Left lung (tissue), 4 donors: ENCODE measurements at regions not wholly inside any gene's neighbourhood (a gene's known extent, or its start where the extent isn't known, plus 50 kb on each side); places are given as distances from the start of the nearest gene placed in this dataset.

Experiments
- ATAC-seq: fragments of 200-7000 bp; cut with Tn5 transposase; one replicate; pipeline ENCODE4 v1.9.1; 2020; ENCODE audit warnings: moderate library complexity
- DNase-seq, 4 donors: peaks; one replicate each; pipeline ENCODE4 v3.0.0-alpha.2; 2013 to 2020
- H3K27ac ChIP-seq, 2 donors: fragments of 200-600 bp; sonication (generic) in 1 of 2; one replicate each; pipeline versions ENCODE4 v1.5.0 to v1.8.0; 2020 to 2021
- H3K27me3 ChIP-seq, 2 donors: fragments of 200-600 bp; sonication (generic) in 1 of 2; one replicate each; pipeline versions ENCODE4 v1.5.0 to v1.8.0; 2020 to 2021
- H3K36me3 ChIP-seq, 2 donors: fragments of 200-600 bp; sonication (generic) in 1 of 2; one replicate each; pipeline versions ENCODE4 v1.5.0 to v1.8.0; 2020 to 2021
- H3K4me1 ChIP-seq, 2 donors: fragments of 200-600 bp; one replicate each; pipeline ENCODE4 v1.8.0; 2021
- H3K4me3 ChIP-seq, 2 donors: fragments of 200-600 bp; sonication (generic) in 1 of 2; one replicate each; pipeline versions ENCODE4 v1.5.0 to v1.8.0; 2020 to 2021; ENCODE audit warnings: mild to moderate bottlenecking in 1 of 2
- H3K9me3 ChIP-seq, 2 donors: fragments of 200-600 bp; sonication (generic) in 1 of 2; one replicate each; pipeline versions ENCODE4 v1.5.0 to v1.8.0; 2020 to 2021
- CTCF ChIP-seq, 2 donors: fragments of 200-600 bp; sonication (generic) in 1 of 2; IDR thresholded peaks; one replicate each; pipeline versions ENCODE4 v1.5.0 to v1.8.0; 2021; ENCODE audit warnings: antibody characterized with exemption in 2 of 2
- intact Hi-C, 2 donors: fragments of 100-400 bp; cut with DNase I; formaldehyde crosslinking; loops; one replicate each; pipeline versions ENCODE4 v1.11.2 to v1.14.2; 2022
- donor health status: DM: no; HTN: yes; CAD: no.
- donor health status: DM: no; HTN: no; CAD: no.

GRCh38 chr13:72170571-72170970 lies 303.6 kb upstream of the DACH1 start:
- no peaks in the 10 kb centered on the region for H3K9me3 ChIP-seq
- intact Hi-C loops: no loop called here
- H3K4me1 ChIP-seq: no peaks in the 10 kb centered on the region
- DNase-seq (peak in 1 of 4 donors; percentile 31), ATAC-seq (no peak)
- no peak for TF ChIP-seq CTCF (IDR thresholded peaks at IDR 0.05)
- H3K27me3 ChIP-seq: no peaks in the 10 kb centered on the region
- no peaks in the 10 kb centered on the region for H3K36me3 ChIP-seq
- no peak overlapping the region for H3K27ac ChIP-seq
- H3K4me3 ChIP-seq: no peak overlapping the region

GRCh38 chr13:72168126-72168855 lies 301.3 kb upstream of the DACH1 start:
- Histone ChIP-seq H3K36me3 (no peaks in the 10 kb centered on the region), H3K9me3 (no peaks in the 10 kb centered on the region), H3K4me3 (no peak overlapping the region), H3K4me1 (no peaks in the 10 kb centered on the region), H3K27ac (no peak overlapping the region), H3K27me3 (no peaks in the 10 kb centered on the region)
- no peak for TF ChIP-seq CTCF (IDR thresholded peaks at IDR 0.05)
- intact Hi-C loops: no loop called here
- ATAC-seq (no peak), DNase-seq (no peak)

GRCh38 chr13:72166102-72166650 lies 299.2 kb upstream of the DACH1 start:
- no peaks in the 10 kb centered on the region for H3K36me3 ChIP-seq
- ATAC-seq (no peak), DNase-seq (no peak)
- TF ChIP-seq CTCF (IDR thresholded peaks at IDR 0.05): no peak
- intact Hi-C loops: no loop called here
- H3K4me3 ChIP-seq: no peak overlapping the region
- H3K9me3 ChIP-seq: no peaks in the 10 kb centered on the region
- no peak overlapping the region for H3K27ac ChIP-seq
- no peaks in the 10 kb centered on the region for H3K4me1 ChIP-seq
- H3K27me3 ChIP-seq: no peaks in the 10 kb centered on the region

GRCh38 chr13:72165276-72165675 lies 298.3 kb upstream of the DACH1 start:
- Histone ChIP-seq H3K27me3 (no peaks in the 10 kb centered on the region), H3K4me3 (no peak overlapping the region), H3K4me1 (no peaks in the 10 kb centered on the region), H3K27ac (no peak overlapping the region), H3K9me3 (no peaks in the 10 kb centered on the region), H3K36me3 (no peaks in the 10 kb centered on the region)
- no peak for TF ChIP-seq CTCF (IDR thresholded peaks at IDR 0.05)
- DNase-seq (no peak), ATAC-seq (no peak)
- intact Hi-C loops: no loop called here

GRCh38 chr13:72164811-72165210 lies 297.8 kb upstream of the DACH1 start:
- H3K4me3 ChIP-seq: no peak overlapping the region
- H3K27me3 ChIP-seq: no peaks in the 10 kb centered on the region
- DNase-seq (no peak), ATAC-seq (no peak)
- TF ChIP-seq CTCF (IDR thresholded peaks at IDR 0.05): no peak
- H3K36me3 ChIP-seq: no peaks in the 10 kb centered on the region
- intact Hi-C loops: no loop called here
- H3K9me3 ChIP-seq: no peaks in the 10 kb centered on the region
- H3K4me1 ChIP-seq: no peaks in the 10 kb centered on the region
- H3K27ac ChIP-seq: no peak overlapping the region
